Stimulated activated CD8-positive, alpha-beta memory T cell treated with anti-CD3 and anti-CD28 coated beads, Interleukin-15, amount 100 ng/mL, for 24 hours (primary cell): ENCODE measurements at regions not wholly inside any gene's neighbourhood (a gene's known extent, or its start where the extent isn't known, plus 50 kb on each side); places are given as distances from the start of the nearest gene placed in this dataset.
"Not testable (repeated sequence)": the region's sequence is repeated elsewhere in the genome, so short reads cannot be mapped to it uniquely, and the experiment has no call there.

ENCODE experiments used
- DNase-seq: peaks from one replicate; pipeline ENCODE4 v3.0.0-alpha.2; 2020; ENCODE audit warnings: low read depth

- no peak for DNase-seq
Observed at GRCh38 chr21:27371975-27372331, 405.1 kb upstream of the ADAMTS5 start.

- DNase-seq, result no peak
Observed at GRCh38 chr21:27371115-27371974, 404.5 kb upstream of the ADAMTS5 start.

DNA sequence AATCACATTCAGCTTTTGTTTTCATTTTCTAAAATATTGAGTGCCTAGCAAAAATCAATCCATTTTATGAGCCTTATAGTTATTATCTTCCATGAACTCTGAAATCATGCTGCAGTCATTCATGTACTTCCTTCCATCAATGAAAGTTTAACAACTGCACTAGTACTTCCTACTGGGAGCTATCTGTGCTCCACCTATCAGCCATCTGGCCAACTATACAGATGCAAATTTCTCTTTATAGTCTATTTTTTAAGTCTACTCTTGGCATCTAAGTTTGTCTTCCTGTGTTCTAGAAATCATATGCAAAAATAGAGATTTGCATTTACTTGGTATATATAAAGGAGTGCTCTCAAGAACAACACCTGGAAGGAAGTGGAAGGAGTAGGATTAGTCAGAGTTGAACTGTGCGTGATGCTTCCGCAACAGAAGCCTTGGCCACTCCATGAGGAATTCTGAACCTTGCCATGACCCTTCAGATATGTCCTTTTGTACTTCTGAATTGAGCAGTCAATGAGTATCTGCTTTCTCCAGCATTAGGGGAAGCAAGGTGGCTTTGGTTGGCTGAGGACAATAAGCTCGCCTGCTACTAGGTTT is 403.2 kb upstream of the ADAMTS5 start:
- DNase-seq, result no peak

DNA sequence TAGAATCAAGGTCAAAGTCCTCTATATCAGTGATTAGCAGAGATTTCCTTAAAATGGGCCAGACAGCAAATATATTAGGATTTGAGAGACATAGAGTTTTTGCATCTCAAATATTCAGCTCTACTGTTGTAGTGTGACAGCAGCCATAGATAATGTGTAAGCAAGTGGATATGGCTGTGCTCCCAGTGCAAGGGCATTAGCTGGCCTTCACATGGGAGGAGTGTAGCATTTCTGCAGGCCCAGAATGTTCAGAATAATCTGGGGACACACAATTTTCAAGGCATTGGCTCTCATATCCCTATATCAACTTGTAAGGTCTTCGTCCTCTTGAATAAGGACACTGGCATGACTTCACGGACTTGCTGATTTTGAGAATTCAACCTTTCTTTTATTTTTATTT is 402.3 kb upstream of the ADAMTS5 start:
- no peak for DNase-seq

DNA sequence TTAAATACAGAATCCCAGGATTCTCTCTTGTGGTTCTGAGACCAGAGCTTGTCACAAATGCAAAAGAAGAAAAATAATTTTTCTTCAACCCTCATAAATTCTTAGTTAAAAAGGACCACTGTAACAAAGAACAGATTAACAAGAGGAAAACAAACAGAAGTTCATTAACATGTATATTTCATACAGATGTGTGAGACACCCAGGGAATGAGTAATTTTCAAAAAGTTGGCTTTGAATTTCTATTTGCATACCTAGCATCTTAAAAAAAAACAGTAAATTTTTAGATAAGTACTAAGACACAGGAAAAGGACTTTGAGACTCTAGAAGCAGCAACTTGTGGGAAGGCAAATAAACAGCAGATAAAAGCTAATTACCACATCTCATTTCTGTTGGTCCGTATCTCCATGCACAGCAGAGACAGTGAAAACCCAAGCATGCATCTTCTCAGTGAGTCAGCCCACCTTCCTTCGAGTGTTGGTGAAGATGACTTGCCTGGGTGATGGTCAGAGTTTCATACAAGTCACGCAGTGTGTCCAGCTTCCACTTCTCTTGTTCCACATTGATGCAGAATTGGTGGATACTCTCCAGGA is 399.9 kb upstream of the ADAMTS5 start:
- DNase-seq, result no peak

DNA sequence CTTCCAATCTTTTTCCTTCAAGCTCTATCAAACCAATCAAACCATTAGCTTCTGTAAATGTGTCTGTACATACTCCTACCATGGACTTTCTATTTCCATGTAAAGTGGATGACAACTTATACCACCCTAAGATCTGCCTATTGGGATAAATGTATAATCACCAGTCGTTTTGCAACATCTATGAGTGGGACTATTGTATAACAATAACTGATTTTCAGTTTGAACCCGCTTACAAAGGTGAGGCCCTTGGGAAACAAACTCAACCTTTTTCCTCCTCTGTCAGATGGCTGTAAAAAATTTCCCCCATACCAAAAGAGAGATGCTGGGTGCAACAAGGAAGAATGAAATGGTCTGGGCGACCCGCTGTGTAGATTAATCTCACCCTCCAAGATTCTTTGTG is 399.1 kb upstream of the ADAMTS5 start:
- no peak for DNase-seq

DNA sequence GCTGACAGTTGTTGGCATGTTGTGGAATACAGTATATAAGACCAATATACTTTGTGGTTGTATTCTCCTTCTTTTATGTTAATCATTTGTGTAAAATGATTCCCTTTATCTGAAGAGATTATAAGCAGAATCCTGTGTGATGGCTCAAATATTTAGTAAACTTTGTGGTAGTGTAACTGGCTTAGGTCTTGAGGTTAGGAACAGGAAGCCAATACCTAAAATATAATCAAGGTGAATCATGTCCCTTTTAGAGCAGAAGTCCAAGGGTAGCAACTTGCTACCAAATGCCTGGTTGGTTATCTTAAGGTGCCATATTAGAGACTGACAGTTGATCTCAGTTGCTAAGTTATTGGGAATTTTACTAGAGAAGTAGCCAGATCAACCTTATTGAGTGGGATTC is 398.5 kb upstream of the ADAMTS5 start:
- no peak for DNase-seq

DNA sequence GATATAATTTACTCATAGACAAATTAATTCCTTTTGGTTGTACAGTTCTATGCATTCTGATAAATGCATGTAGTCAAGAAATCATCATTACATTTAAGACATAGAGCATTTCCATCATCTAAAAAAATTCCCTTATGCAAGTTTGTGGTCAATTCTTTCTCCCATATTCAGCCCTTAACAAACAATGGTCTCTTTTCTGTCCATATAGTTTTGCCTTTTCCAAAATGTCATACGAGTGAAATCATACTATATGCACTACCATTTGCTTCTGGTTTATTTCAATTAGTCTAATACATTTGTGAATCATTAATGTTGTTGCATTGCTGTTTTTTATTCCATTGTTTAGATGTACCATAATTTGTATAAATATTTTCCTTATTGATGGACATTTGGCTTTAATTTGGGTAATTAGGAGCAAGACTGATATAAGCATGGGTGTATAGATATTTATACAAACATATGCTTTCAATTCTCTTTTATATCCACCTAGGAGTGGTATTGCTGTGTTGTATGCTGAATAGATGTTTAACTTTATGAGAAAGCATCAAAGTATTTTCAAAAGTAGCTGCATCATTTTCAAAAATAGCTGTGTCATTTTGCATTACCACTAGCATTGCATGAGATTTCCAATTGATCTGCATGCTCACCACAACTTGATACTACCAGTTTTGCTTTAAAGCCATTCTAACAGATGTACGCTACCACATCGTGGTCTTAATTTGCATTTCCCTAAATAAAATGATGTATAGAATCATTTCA is 397.0 kb upstream of the ADAMTS5 start:
- DNase-seq, result no peak

DNA sequence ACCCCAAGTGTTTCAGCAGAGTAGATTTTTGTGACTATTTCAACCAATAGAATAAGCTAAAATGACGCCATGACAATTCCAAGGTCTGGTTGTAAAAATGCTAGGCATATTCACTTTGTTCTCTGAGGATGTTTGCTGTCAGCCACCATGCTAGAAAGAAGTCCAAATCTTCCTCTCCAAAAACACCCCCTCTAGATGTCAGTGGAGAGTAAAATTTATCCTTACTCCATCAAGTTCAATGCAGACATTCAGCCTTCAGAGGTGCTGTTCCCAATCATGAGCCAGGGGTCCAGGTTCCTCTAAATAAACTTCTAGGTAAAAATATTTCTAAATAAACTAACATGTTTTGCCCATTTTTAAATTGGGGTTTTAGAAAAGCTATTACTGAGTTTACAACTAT is 395.4 kb upstream of the ADAMTS5 start:
- DNase-seq, result no peak

DNA sequence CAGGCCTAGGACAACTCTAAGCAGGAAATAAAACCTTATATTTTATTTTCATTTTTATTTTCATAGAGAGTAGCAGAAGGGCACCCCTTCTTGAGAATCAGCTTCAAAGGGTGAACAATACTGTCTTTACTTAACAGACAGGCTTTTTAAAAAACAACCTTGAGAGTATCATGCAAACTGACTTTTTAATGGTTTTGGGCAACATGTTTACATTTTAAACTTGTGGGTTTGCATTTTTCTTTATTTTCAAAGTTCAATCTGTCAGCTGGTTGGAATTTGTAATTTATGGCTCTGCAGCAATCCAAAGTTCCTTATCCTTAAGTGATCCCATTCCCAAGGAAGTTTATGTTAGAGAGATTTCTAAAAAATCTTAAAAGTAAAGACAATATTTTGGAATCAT is 392.3 kb upstream of the ADAMTS5 start:
- no peak for DNase-seq

GRCh38 chr21:27352885-27353284 is 386.0 kb upstream of the ADAMTS5 start:
- no peak for DNase-seq

DNA sequence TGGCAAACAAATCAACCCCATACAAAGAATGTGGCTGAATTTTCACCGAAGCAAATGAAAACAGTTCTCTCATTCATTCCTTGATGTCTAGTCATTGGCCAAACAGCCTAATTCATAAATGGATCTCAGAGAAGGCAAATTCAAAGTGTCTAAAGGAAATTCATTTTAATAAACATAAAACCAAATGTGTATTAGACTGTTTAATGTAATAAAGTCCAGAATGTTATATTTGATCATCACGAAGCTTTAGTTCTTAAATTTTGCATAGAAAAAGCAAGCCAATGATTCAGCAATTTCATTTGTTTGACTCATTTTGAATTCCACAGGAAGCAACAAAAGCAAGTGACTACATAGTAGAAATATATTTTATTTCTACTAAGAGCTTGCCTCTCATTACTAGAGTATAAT is 379.2 kb upstream of the ADAMTS5 start:
- no peak for DNase-seq

DNA sequence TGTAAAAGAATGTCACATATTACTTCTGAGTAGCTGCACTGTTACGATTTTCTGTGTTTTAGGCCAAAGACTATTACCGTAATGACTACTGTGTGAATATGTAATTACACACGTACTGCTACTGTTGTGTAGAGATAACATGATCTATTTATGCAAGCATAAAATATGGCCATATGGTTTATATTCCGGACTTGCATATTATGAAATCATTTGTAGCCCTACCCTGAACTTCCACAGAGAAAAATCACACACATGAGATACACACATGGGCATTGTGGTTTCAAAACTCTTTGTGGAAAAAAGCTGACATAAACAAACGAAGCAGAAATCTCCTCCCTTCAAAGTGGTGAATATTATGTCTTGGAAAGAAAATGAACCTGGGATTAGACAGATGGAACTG is 373.0 kb upstream of the ADAMTS5 start:
- no peak for DNase-seq

DNA sequence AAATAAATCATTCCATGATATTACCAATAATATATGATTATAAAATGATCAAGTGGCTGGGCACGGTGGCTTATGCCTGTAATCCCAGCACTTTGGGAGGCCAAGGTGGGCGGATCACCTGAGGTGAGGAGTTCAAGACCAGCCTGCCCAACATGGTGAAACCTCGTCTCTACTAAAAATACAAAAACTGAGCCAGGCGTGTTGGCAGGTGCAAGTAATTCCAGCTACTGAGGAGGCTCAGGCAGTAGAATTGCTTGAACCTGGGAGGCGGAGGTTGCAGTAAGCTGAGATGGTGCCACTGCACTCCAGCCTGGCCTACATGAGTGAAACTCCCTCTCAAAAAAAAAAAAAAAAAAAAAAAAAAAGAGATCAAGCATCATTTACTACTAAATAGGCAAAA is 371.1 kb upstream of the ADAMTS5 start:
- not testable (repeated sequence) for DNase-seq

DNA sequence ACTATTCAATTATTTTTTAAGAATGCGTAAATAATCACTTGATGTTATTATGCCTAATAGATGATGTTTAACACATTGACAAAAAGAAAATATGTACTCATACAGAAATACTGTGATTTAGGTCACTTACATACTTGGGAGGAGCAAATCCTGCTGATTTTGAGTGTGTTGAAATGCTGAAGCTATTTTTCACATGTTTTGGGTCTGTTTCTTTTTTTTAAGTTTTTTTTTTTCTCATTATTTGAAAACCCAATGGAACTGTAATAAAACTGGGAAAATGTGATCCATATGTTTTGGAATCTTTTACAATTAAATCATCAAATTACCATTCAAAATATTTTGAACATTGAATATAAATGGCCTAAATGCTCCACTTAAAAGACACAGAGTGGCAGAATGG is 366.2 kb upstream of the ADAMTS5 start:
- no peak for DNase-seq

- DNase-seq, result no peak
Observed at GRCh38 chr21:27329255-27329851, 362.5 kb upstream of the ADAMTS5 start.

GRCh38 chr21:27326301-27326700 is 359.4 kb upstream of the ADAMTS5 start:
- DNase-seq, result no peak

DNA sequence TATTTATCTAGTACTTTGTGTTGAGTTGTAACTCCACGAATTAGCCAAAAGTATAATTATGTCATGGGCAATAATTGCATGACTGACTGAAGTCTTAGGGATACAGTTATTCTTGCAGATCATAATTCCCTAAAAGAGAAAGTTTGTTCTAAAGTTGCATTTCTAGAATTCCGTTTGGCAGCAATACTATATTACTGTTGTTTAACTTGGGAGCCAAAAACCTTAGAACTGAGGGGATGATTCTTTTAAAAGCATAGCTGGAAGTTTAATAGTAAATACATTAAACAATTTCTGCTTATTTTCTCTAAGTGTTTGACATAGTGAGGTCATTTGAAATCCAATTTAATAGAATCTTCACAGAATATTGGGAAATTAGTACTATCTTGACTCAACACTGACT is 356.4 kb upstream of the ADAMTS5 start:
- DNase-seq, result no peak

GRCh38 chr21:27321791-27322190 is 354.9 kb upstream of the ADAMTS5 start:
- no peak for DNase-seq

DNA sequence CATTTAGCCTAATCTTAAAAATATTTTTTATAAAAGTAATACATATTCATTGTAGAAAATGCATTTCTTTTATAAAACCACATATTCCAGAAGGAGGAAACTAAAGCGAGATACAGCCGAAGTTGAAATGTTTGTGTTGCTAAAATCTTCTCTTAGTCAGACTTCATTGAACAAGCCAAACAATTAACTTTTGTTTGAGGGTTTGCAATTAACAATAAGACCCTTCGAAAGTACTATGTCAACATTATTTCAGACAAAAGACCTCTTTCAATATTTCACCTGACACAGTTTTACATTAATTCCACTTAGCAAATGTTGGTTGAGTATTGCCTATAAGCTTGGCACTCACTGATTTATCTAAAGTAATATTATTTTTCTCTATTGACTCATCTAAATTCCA is 354.0 kb upstream of the ADAMTS5 start:
- DNase-seq, result no peak

GRCh38 chr21:27317601-27318000 is 350.7 kb upstream of the ADAMTS5 start:
- not testable (repeated sequence) for DNase-seq

- no peak for DNase-seq
Observed at GRCh38 chr21:27315373-27315772, 348.5 kb upstream of the ADAMTS5 start.
